Spleen (tissue), 11 donors: ENCODE measurements at regions not wholly inside any gene's neighbourhood (a gene's known extent, or its start where the extent isn't known, plus 50 kb on each side); places are given as distances from the start of the nearest gene placed in this dataset.

Experiments
- DNase-seq: peaks from one replicate; pipeline ENCODE4 v3.0.0-alpha.2; 2020
- H3K27ac ChIP-seq, 8 donors: fragments of 200-600 bp; sonication (generic) in 7 of 8; 1 replicate in 4 of 8; 2 replicates in 4 of 8; pipeline versions ENCODE4 v1.5.0 to v1.8.0; 2016 to 2021; ENCODE audit warnings: inconsistent platforms in 4 of 8, mild to moderate bottlenecking in 4 of 8, moderate library complexity in 1 of 8
- H3K27me3 ChIP-seq, 7 donors: fragments of 200-600 bp; sonication (generic) in 6 of 7; replicated peaks in 1 of 7; 1 replicate in 4 of 7; 2 replicates in 3 of 7; pipeline versions ENCODE4 v1.5.0 to v1.8.0; 2016 to 2021; ENCODE audit warnings: inconsistent platforms in 3 of 7, mild to moderate bottlenecking in 1 of 7
- H3K36me3 ChIP-seq, 6 donors: fragments of 200-600 bp; sonication (generic) in 5 of 6; 1 replicate in 4 of 6; 2 replicates in 2 of 6; pipeline versions ENCODE4 v1.5.0 to v1.8.0; 2016 to 2021; ENCODE audit warnings: inconsistent platforms in 2 of 6
- H3K4me1 ChIP-seq, 6 donors: fragments of 200-600 bp; sonication (generic) in 5 of 6; 1 replicate in 3 of 6; 2 replicates in 3 of 6; pipeline versions ENCODE4 v1.5.0 to v1.8.0; 2016 to 2021; ENCODE audit warnings: inconsistent platforms in 3 of 6
- H3K4me3 ChIP-seq, 8 donors: fragments of 200-600 bp; sonication (generic) in 7 of 8; 1 replicate in 4 of 8; 2 replicates in 4 of 8; pipeline versions ENCODE4 v1.5.0 to v1.8.0; 2016 to 2021; ENCODE audit warnings: inconsistent platforms in 4 of 8, mild to moderate bottlenecking in 4 of 8, moderate library complexity in 2 of 8
- H3K9me3 ChIP-seq, 8 donors: fragments of 200-600 bp; sonication (generic) in 7 of 8; 1 replicate in 4 of 8; 2 replicates in 4 of 8; pipeline versions ENCODE4 v1.5.0 to v1.8.0; 2016 to 2021; ENCODE audit warnings: inconsistent platforms in 4 of 8
- POLR2A ChIP-seq, 3 donors: fragments of 450-650 bp; IDR thresholded peaks; one replicate each; pipeline ENCODE4 v1.5.1; 2017; ENCODE audit warnings: antibody characterized with exemption in 3 of 3, mild to moderate bottlenecking in 1 of 3
- POLR2AphosphoS5 ChIP-seq, 3 donors: sonication (generic); formaldehyde crosslinking; IDR thresholded peaks; one replicate each; pipeline ENCODE4 v1.5.1; 2017; ENCODE audit warnings: antibody characterized with exemption in 3 of 3
- WGBS, 5 donors: extraction: QIAGEN DNeasy Blood & Tissue Kit in 3 of 5; methylation state at CpG; one replicate each; pipeline versions ENCODE4 v1.1.5 to v1.1.7; 2013 to 2018; 5-methylcytosine and 5-hydroxymethylcytosine counted together
- intact Hi-C: fragments of 100-400 bp; cut with DNase I; formaldehyde crosslinking; loops from one replicate; pipeline ENCODE4 v1.15.0; 2023; ENCODE audit warnings: low total_unique reads
- TF ChIP-seq, protein P1 (sequence below), 11 experiments: fragments of 200-600 bp in 7 of 11; fragments of 450-650 bp in 4 of 11; sonication (generic) in 4 of 11; IDR thresholded peaks in 8 of 11; conservative IDR thresholded peaks in 3 of 11; 1 replicate in 7 of 11; 2 replicates in 4 of 11; pipeline versions ENCODE4 v1.4.0 to v1.8.0; 2016 to 2021; ENCODE audit warnings: antibody characterized with exemption in 11 of 11, inconsistent platforms in 4 of 11, mild to moderate bottlenecking in 1 of 11
- donor health status: healthy with polysubstance abuse.
- donor health status: DM: no; HTN: no; CAD: no; lungs with moderate emphysema.
- donor health status: DM: no; HTN: no; CAD: no.
- donor health status: Bipolar disorder and iron deficiency.
- donor health status: healthy.
- donor health status: DM: no; HTN: no; CAD: no.
- donor health status: DM: yes; HTN: yes; CAD: no.

DNA sequence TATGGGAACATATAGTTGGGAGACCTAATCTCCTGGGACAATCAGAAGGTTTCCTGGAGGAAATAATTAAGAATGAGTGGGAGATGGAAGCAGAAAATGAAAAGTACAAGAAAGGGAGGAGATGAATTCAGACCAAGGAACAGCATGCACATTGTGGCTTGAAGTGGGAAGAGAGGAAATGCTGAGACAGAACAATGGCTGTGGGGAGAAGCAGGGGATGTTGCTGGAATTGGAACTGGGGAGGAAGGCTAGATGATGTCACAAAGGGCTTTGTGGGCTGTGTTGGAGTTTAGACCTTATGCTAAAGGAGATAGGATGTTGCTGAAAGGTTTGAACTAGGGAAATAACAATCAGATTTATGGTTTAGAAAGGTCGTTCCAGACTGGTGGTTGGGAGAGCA is 119.5 kb upstream of the DIPK2B start:
- no peak for DNase-seq
- no peaks in the 10 kb centered on the region for H3K27me3 ChIP-seq
- no peaks in the 10 kb centered on the region for H3K36me3 ChIP-seq
- no peaks in the 10 kb centered on the region for H3K4me1 ChIP-seq
- WGBS, 5 donors, result 50 to 69% (median 53%) methylated on average over 1 of the region's 1 CpG
- no peak overlapping the region for H3K4me3 ChIP-seq
- H3K9me3 ChIP-seq, result no peaks in the 10 kb centered on the region
- intact Hi-C loops, result no loop called here
- TF ChIP-seq POLR2A (IDR thresholded peaks at IDR 0.05) (no peak), POLR2AphosphoS5 (IDR thresholded peaks at IDR 0.05) (no peak)
- TF ChIP-seq, protein P1, sequence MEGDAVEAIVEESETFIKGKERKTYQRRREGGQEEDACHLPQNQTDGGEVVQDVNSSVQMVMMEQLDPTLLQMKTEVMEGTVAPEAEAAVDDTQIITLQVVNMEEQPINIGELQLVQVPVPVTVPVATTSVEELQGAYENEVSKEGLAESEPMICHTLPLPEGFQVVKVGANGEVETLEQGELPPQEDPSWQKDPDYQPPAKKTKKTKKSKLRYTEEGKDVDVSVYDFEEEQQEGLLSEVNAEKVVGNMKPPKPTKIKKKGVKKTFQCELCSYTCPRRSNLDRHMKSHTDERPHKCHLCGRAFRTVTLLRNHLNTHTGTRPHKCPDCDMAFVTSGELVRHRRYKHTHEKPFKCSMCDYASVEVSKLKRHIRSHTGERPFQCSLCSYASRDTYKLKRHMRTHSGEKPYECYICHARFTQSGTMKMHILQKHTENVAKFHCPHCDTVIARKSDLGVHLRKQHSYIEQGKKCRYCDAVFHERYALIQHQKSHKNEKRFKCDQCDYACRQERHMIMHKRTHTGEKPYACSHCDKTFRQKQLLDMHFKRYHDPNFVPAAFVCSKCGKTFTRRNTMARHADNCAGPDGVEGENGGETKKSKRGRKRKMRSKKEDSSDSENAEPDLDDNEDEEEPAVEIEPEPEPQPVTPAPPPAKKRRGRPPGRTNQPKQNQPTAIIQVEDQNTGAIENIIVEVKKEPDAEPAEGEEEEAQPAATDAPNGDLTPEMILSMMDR (IDR thresholded peaks at IDR 0.05 in 8 of 11, conservative IDR thresholded peaks at IDR 0.05 in 3 of 11), result no peak
- no peak overlapping the region for H3K27ac ChIP-seq

- Histone ChIP-seq H3K4me1 (no peaks in the 10 kb centered on the region), H3K9me3 (peaks cover 0 to 21% (median 6%) of the 10 kb centered on the region in 8 donors), H3K36me3 (no peaks in the 10 kb centered on the region), H3K27ac (no peak overlapping the region), H3K27me3 (no peaks in the 10 kb centered on the region), H3K4me3 (no peak overlapping the region)
- TF ChIP-seq, protein P1 (IDR thresholded peaks at IDR 0.05 in 8 of 11, conservative IDR thresholded peaks at IDR 0.05 in 3 of 11), result no peak
- TF ChIP-seq POLR2AphosphoS5 (IDR thresholded peaks at IDR 0.05), result no peak
- TF ChIP-seq POLR2A (IDR thresholded peaks at IDR 0.05), result no peak
- WGBS, 5 donors, result 91 to 100% (median 100%) methylated on average over 1 of the region's 1 CpG
- intact Hi-C loops, result no loop called here
- DNase-seq, result no peak
Measured at GRCh38 chrX:45309801-45310200, 109.1 kb upstream of the DIPK2B start.

DNA sequence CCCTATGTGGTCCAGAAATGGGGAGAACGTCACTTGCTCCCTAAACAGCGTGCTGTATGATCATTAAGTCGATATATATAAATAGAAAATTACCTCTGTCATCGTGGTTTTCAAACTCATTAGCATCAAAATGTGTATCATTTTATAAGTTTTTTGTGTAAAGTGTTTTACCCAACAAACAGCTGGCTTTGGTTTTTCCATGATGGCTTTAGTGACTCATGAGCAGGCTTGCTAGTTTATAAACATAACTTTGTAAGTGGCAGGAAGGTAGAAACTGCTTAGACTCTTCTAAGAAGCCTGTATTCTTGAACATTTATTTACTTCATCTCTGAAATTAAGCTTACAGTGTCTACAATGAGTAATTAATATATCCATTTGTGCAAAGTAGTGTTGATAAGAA is 108.4 kb upstream of the DIPK2B start:
- TF ChIP-seq POLR2A (IDR thresholded peaks at IDR 0.05) (no peak), POLR2AphosphoS5 (IDR thresholded peaks at IDR 0.05) (no peak)
- TF ChIP-seq, protein P1 (IDR thresholded peaks at IDR 0.05 in 8 of 11, conservative IDR thresholded peaks at IDR 0.05 in 3 of 11), result no peak
- Histone ChIP-seq H3K27ac (no peak overlapping the region), H3K9me3 (peaks cover 0 to 14% (median 6%) of the 10 kb centered on the region in 8 donors), H3K4me1 (no peaks in the 10 kb centered on the region), H3K27me3 (no peaks in the 10 kb centered on the region), H3K36me3 (no peaks in the 10 kb centered on the region), H3K4me3 (no peak overlapping the region)
- intact Hi-C loops, result no loop called here
- 75 to 92% (median 90%) methylated on average over 4 of the region's 4 CpGs for WGBS, 5 donors
- DNase-seq, result no peak

- no peaks in the 10 kb centered on the region for H3K27me3 ChIP-seq
- no peaks in the 10 kb centered on the region for H3K4me1 ChIP-seq
- H3K4me3 ChIP-seq, result no peak overlapping the region
- 72 to 97% (median 84%) methylated on average over 1 of the region's 1 CpG for WGBS, 5 donors
- no peak overlapping the region for H3K27ac ChIP-seq
- H3K36me3 ChIP-seq, result no peaks in the 10 kb centered on the region
- intact Hi-C loops, result no loop called here
- peaks cover 0 to 14% (median 6%) of the 10 kb centered on the region in 8 donors for H3K9me3 ChIP-seq
- DNase-seq, result no peak
- TF ChIP-seq POLR2A (IDR thresholded peaks at IDR 0.05) (no peak), POLR2AphosphoS5 (IDR thresholded peaks at IDR 0.05) (no peak)
- TF ChIP-seq, protein P1 (IDR thresholded peaks at IDR 0.05 in 8 of 11, conservative IDR thresholded peaks at IDR 0.05 in 3 of 11), result no peak
Measured at GRCh38 chrX:45306794-45307193, 106.1 kb upstream of the DIPK2B start.
